ENCODE measurements at regions not wholly inside any gene's neighbourhood (a gene's known extent, or its start where the extent isn't known, plus 50 kb on each side); places are given as distances from the start of the nearest gene placed in this dataset.
"Not testable (repeated sequence)": the region's sequence is repeated elsewhere in the genome, so short reads cannot be mapped to it uniquely, and the experiment has no call there.

- TF ChIP-seq CTCF, POLR2A (IDR thresholded peaks at IDR 0.05): not testable (repeated sequence)
Measured at GRCh38 chr16:65234721-65235320, 113.0 kb upstream of the CDH11 start.

Data from Peyer's patch (tissue), 4 donors.